NCI-H1105 (cell line): ENCODE measurements at regions not wholly inside any gene's neighbourhood (a gene's known extent, or its start where the extent isn't known, plus 50 kb on each side); places are given as distances from the start of the nearest gene placed in this dataset.

Experiments used
- DNase-seq: peaks from one replicate; lab custom pipeline; 2025; lab: John Stamatoyannopoulos, UW

- DNase-seq: no peak
Measured at GRCh38 chr18:60663060-60663989, 290.8 kb upstream of the MC4R start.

- DNase-seq: no peak
Measured at GRCh38 chr18:60664736-60665135, 292.2 kb upstream of the MC4R start.

- DNase-seq: peak; percentile 37
Measured at GRCh38 chr18:60667016-60667415, 294.4 kb upstream of the MC4R start.

DNA sequence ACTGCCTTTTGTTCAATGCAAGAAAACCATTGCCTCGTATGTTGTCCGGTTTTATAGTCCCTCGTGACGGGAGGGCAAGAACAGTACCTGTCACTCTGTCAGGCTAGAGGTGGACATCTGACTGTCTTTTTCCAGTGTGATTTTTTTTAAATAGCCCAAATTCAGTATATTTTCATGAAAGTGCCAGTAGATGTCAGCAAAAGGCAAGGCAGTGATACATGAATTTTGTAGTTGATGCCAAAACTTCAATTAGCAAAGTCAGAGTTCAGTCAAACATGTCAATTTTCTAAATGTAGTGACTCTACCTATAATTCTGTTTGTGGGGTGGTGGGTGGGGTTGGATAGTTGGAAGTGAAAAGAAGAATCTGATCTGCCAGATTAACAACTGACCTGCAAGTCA is 296.0 kb upstream of the MC4R start:
- no peak for DNase-seq

- DNase-seq: no peak
Measured at GRCh38 chr18:60669938-60670337, 297.4 kb upstream of the MC4R start.

DNA sequence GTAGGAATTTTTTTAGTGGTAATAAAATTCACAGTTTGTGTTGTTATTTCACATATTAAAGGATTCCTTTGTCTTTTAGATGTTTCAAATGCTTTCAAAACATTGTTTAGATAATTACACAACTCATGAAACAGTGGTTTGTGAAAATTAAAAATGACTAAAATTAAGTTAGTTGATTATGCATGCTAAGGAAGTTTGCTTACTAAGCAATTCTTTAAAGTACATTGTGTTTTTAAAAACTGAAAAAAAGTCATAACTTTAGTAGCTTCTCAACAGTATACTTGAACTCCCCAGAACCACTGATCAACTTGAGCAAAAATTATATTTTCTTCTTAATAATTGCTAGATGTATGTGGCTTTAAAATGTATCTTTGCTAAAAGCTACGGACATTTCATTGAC is 298.4 kb upstream of the MC4R start:
- no peak for DNase-seq

- no peak for DNase-seq
Measured at GRCh38 chr18:60675126-60675525, 302.6 kb upstream of the MC4R start.

DNA sequence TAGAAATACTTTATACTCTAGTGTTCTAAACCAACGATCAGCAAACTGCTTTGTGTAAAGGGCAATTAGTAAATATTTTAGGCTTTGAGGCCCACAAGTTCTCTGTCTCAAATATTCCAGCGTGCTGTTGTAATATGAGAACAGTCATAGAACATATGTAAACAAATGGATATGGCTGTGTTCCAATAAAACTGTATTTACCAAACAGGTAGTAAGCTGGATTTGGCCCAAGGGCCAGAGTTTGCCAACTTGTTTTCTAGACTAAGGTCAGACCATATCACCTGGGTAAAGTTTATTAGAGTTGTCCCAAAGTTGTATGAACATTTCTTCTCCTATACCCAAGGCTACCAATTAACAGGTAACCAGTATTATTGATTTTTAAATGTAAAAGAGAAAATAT is 303.2 kb upstream of the MC4R start:
- peak; percentile 95 for DNase-seq

GRCh38 chr18:60676815-60677214 is 304.2 kb upstream of the MC4R start:
- no peak for DNase-seq

GRCh38 chr18:60684843-60685513 is 312.4 kb upstream of the MC4R start:
- DNase-seq: peak; percentile 13

DNA sequence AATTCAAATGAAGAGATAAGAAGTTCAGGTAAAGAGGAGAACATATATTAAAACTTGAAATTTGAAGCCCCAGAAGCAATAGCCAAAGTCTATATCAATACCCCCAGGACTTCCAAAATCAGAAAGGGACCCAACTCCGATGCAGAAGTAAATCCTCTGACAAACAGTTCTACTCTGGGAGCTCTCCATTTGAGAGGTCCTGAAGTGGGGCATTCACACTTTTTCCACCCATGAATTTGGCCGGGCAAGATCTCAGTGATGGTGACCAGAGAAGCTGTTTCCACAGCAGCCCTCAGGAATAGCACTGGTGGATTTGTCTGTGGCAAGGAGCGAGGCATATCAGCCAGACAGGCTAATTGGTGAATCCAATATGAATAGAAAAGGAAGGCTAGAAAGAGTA is 313.6 kb upstream of the MC4R start:
- no peak for DNase-seq

DNA sequence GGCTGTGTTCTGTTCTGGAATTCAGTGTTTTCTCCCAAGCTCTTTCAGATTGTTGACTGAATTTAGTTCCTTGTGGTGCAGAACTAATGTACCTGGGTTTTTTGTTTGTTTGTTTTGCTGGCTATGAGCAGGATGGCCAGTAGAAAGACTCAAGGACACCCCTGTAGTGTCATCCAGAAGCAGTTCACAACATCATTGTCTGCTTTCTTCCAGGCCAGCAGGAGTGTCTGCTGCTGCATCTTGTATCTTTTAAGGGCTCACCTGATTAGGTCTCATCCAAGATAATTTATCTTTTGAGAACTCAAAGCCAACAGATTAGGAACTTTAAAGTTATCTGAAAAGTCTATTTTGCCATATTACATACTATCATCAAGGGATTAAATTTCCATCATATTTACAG is 318.5 kb upstream of the MC4R start:
- DNase-seq: no peak

- no peak for DNase-seq
Measured at GRCh38 chr18:60693426-60693825, 320.9 kb upstream of the MC4R start.

DNA sequence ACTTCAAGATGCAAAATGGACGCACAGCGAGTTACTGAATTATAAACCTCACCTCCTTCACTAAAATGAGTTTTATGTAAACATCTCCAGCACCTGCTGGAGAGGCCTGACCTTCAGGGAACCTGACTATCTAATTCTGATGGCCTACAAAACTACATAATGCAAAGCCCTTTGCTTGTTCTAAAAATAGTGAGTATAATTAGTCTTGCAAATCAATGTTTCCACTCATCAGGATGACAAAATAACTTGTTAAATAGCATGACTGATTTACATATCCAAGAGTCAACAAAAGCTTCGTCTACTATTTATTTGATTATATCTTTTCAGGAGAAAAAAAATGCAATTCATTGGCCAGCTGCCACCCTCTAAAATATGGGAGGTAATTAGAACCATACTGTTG is 326.3 kb upstream of the MC4R start:
- DNase-seq: peak; percentile 91

GRCh38 chr18:60722742-60723141 is 350.2 kb upstream of the MC4R start:
- DNase-seq: no peak

GRCh38 chr18:60732143-60732542 is 359.6 kb upstream of the MC4R start:
- no peak for DNase-seq

GRCh38 chr18:60739212-60739611 is 366.6 kb upstream of the MC4R start:
- DNase-seq: no peak

- DNase-seq: no peak
Measured at GRCh38 chr18:60740313-60740712, 367.7 kb upstream of the MC4R start.

DNA sequence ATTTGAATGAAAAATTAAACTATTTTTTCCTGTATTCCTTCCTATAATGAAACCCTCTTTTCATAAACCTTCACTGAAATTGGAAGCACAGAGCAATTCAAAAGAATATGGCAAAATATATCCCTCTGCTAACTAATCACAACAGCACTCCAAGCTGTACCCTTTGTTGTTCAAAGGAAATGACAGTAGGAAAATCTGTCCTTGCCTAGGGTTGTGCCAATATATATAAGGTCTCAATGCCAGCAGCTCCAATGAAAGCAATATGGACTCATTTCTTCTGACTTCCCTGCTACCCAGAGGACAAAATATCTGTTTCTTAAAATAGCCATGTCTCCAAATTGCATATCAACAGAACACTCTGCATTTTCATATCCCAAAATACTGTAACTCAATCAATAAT is 373.9 kb upstream of the MC4R start:
- DNase-seq: no peak

- DNase-seq: no peak
Measured at GRCh38 chr18:60746919-60747318, 374.3 kb upstream of the MC4R start.

GRCh38 chr18:60753753-60754152 is 381.2 kb upstream of the MC4R start:
- no peak for DNase-seq

DNA sequence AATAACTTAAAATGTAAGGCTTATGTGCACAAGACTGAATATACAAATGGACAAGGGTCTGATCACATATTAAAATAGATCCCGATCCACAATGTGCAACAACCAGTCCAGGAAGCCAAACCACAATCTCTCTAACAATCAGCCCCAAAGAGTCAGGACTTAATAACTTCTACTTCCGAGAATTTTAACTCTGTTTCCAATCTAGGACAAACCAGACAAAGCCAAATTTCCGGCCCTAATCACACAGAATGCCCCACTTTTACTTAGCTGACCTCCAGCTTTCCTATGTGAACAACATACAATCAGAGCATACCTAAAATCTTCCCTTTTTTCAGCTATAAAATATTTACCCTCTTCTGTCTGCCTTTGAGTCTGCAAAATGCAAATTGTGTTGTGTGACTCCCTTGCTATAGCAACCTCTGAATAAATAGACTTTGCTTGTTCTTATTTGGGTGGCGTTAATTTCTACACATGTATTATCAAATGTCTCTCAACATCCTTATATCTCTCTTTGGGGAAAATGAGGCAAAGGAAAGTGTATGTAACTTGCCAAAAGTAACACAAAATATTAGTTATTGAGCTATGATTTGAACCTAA is 381.9 kb upstream of the MC4R start:
- DNase-seq: no peak

GRCh38 chr18:60755134-60755533 is 382.6 kb upstream of the MC4R start:
- DNase-seq: no peak
